ENCODE measurements at regions not wholly inside any gene's neighbourhood (a gene's known extent, or its start where the extent isn't known, plus 50 kb on each side); places are given as distances from the start of the nearest gene placed in this dataset.

GRCh38 chr15:79560384-79560783 lies 128.2 kb downstream of the MINAR1 start:
- TF ChIP-seq, protein P1, sequence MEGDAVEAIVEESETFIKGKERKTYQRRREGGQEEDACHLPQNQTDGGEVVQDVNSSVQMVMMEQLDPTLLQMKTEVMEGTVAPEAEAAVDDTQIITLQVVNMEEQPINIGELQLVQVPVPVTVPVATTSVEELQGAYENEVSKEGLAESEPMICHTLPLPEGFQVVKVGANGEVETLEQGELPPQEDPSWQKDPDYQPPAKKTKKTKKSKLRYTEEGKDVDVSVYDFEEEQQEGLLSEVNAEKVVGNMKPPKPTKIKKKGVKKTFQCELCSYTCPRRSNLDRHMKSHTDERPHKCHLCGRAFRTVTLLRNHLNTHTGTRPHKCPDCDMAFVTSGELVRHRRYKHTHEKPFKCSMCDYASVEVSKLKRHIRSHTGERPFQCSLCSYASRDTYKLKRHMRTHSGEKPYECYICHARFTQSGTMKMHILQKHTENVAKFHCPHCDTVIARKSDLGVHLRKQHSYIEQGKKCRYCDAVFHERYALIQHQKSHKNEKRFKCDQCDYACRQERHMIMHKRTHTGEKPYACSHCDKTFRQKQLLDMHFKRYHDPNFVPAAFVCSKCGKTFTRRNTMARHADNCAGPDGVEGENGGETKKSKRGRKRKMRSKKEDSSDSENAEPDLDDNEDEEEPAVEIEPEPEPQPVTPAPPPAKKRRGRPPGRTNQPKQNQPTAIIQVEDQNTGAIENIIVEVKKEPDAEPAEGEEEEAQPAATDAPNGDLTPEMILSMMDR (conservative IDR thresholded peaks at IDR 0.05; ENCODE audit: low read length): no peak
- TF ChIP-seq EZH2phosphoT487 (IDR thresholded peaks at IDR 0.05; ENCODE audit: borderline replicate concordance, low read depth, low read length): no peak
